Testis (tissue), 2 donors: ENCODE measurements at regions not wholly inside any gene's neighbourhood (a gene's known extent, or its start where the extent isn't known, plus 50 kb on each side); places are given as distances from the start of the nearest gene placed in this dataset.

Experiments used
- POLR2A ChIP-seq: fragments of 450-650 bp; IDR thresholded peaks from one replicate; pipeline ENCODE4 v1.6.1; 2017; ENCODE audit warnings: antibody characterized with exemption, mild to moderate bottlenecking, moderate library complexity
- TF ChIP-seq, protein P1 (sequence below), 3 experiments: fragments of 450-650 bp in 2 of 3; fragments of 200-600 bp in 1 of 3; sonication (generic) in 1 of 3; IDR thresholded peaks; one replicate each; pipeline ENCODE4 v1.5.1; 2016 to 2019; ENCODE audit warnings: antibody characterized with exemption in 3 of 3, mild to moderate bottlenecking in 2 of 3, moderate library complexity in 1 of 3

DNA sequence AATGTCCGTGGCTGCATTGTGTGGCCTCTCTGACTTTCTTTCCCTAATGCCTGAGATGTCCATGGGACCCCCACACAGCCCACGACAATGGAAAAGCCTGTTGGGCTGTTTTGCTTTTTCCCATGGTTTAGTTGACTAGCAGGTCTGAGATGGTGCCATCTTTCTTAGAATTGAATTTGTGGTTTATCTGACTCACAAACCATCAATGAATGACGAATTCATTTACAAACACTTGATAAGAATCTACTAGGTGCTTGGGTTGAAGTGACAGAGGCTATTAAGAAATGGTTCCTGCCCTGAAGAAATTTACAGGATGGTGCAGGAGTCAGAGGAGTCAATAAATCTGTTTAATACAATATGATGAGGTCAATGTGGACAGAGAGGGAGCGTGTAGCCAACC lies 75.4 kb downstream of the OTUD1 start:
- TF ChIP-seq, protein P1, sequence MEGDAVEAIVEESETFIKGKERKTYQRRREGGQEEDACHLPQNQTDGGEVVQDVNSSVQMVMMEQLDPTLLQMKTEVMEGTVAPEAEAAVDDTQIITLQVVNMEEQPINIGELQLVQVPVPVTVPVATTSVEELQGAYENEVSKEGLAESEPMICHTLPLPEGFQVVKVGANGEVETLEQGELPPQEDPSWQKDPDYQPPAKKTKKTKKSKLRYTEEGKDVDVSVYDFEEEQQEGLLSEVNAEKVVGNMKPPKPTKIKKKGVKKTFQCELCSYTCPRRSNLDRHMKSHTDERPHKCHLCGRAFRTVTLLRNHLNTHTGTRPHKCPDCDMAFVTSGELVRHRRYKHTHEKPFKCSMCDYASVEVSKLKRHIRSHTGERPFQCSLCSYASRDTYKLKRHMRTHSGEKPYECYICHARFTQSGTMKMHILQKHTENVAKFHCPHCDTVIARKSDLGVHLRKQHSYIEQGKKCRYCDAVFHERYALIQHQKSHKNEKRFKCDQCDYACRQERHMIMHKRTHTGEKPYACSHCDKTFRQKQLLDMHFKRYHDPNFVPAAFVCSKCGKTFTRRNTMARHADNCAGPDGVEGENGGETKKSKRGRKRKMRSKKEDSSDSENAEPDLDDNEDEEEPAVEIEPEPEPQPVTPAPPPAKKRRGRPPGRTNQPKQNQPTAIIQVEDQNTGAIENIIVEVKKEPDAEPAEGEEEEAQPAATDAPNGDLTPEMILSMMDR (IDR thresholded peaks at IDR 0.05), result no peak
- no peak for TF ChIP-seq POLR2A
